ENCODE measurements at regions not wholly inside any gene's neighbourhood (a gene's known extent, or its start where the extent isn't known, plus 50 kb on each side); places are given as distances from the start of the nearest gene placed in this dataset.

DNA sequence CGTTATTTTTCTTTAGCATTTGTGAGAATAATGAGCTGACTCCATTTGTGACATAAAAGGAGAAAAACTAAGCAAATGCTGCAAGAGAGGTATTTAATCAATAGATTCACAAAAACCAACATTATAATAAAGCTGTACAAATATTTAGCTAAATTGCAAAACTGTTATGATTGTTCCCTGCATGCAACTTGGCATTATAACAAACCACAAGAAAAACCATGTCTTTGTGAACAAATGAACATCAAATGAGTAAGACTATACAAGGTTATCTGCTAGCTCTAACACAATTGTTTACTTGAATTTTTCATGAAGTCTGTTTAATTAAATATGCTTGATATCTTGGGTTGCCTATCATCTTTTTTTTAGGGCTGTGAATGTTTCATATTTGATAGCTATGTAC, 50.8 kb upstream of the PPP1R9A start:
- no peaks in the 10 kb centered on the region for H3K36me3 ChIP-seq (ENCODE audit: control insufficient read depth in 2 of 4, insufficient read depth in 4 of 4, low read length in 3 of 4)
- H2BK15ac ChIP-seq (ENCODE audit: low read length): no peak overlapping the region
- H3K79me1 ChIP-seq (ENCODE audit: low read depth, low read length): no peaks in the 10 kb centered on the region
- DNase-seq (ENCODE audit: low read depth in 1 of 2, low spot score in 2 of 2): no peak
- H4K5ac ChIP-seq (ENCODE audit: insufficient read length, low read depth, low read length): no peak overlapping the region
- H3K4me3 ChIP-seq (ENCODE audit: extremely low read depth in 1 of 4, insufficient read depth in 2 of 4, low read depth in 3 of 4, low read length in 4 of 4): no peak overlapping the region
- ChIA-PET CTCF (ENCODE audit: partially characterized antibody) (no interaction called here), POLR2A (ENCODE audit: partially characterized antibody) (no interaction called here)
- no peak overlapping the region for H3K23ac ChIP-seq (ENCODE audit: insufficient read length)
- no peaks in the 10 kb centered on the region for H3K27me3 ChIP-seq (replicated peaks in 1 of 4; ENCODE audit: control insufficient read depth in 3 of 4, extremely low read depth in 1 of 4, insufficient read depth in 3 of 4, low read length in 3 of 4)
- TF ChIP-seq, protein P1, sequence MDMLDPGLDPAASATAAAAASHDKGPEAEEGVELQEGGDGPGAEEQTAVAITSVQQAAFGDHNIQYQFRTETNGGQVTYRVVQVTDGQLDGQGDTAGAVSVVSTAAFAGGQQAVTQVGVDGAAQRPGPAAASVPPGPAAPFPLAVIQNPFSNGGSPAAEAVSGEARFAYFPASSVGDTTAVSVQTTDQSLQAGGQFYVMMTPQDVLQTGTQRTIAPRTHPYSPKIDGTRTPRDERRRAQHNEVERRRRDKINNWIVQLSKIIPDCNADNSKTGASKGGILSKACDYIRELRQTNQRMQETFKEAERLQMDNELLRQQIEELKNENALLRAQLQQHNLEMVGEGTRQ (IDR thresholded peaks at IDR 0.05; ENCODE audit: low read length): no peak
- TF ChIP-seq SRF (IDR thresholded peaks at IDR 0.05; ENCODE audit: low read depth, low read length) (no peak), SIX5 (IDR thresholded peaks at IDR 0.05; ENCODE audit: low read depth, low read length) (no peak), MAFK (IDR thresholded peaks at IDR 0.05; ENCODE audit: low read depth, low read length) (no peak), SP2 (IDR thresholded peaks at IDR 0.05; ENCODE audit: low read length) (no peak), SP1 (IDR thresholded peaks at IDR 0.05; ENCODE audit: low read depth, low read length) (no peak), CEBPB (IDR thresholded peaks at IDR 0.05; ENCODE audit: low read depth, low read length) (no peak)
- TF ChIP-seq, protein P2, sequence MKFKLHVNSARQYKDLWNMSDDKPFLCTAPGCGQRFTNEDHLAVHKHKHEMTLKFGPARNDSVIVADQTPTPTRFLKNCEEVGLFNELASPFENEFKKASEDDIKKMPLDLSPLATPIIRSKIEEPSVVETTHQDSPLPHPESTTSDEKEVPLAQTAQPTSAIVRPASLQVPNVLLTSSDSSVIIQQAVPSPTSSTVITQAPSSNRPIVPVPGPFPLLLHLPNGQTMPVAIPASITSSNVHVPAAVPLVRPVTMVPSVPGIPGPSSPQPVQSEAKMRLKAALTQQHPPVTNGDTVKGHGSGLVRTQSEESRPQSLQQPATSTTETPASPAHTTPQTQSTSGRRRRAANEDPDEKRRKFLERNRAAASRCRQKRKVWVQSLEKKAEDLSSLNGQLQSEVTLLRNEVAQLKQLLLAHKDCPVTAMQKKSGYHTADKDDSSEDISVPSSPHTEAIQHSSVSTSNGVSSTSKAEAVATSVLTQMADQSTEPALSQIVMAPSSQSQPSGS (IDR thresholded peaks at IDR 0.05; ENCODE audit: low read length): no peak
- TF ChIP-seq, protein P3, sequence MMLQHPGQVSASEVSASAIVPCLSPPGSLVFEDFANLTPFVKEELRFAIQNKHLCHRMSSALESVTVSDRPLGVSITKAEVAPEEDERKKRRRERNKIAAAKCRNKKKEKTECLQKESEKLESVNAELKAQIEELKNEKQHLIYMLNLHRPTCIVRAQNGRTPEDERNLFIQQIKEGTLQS (IDR thresholded peaks at IDR 0.05; ENCODE audit: insufficient read depth, low read depth, low read length): no peak
- no peak overlapping the region for H3K14ac ChIP-seq (ENCODE audit: insufficient read length)
- FAIRE-seq: no peak
- no peak overlapping the region for H2BK5ac ChIP-seq (ENCODE audit: low read depth, low read length)
- no peak overlapping the region for H3K56ac ChIP-seq (replicated peaks; ENCODE audit: insufficient read length, low read depth, low read length)
- H2BK12ac ChIP-seq (ENCODE audit: low read depth, low read length): no peak overlapping the region
- no peaks in the 10 kb centered on the region for H3K9me3 ChIP-seq (ENCODE audit: insufficient read depth in 2 of 2, low read depth in 1 of 2, low read length in 1 of 2)
- H3K27ac ChIP-seq (ENCODE audit: low read depth, low read length): no peak overlapping the region
- no peak overlapping the region for H2BK120ac ChIP-seq (replicated peaks; ENCODE audit: low read depth, low read length)
- H3K9ac ChIP-seq (replicated peaks in 1 of 4; ENCODE audit: extremely low read depth in 1 of 4, low read depth in 3 of 4, low read length in 3 of 4): no peak overlapping the region
- H3K18ac ChIP-seq (ENCODE audit: extremely low read depth, low read length): no peak overlapping the region
- no peak overlapping the region for H2AK5ac ChIP-seq (ENCODE audit: low read depth, low read length)
- no peak overlapping the region for H4K8ac ChIP-seq (ENCODE audit: extremely low read depth, insufficient read depth, low read length)
- no peak overlapping the region for H4K91ac ChIP-seq (replicated peaks; ENCODE audit: insufficient read length, low read length)
- no peaks in the 10 kb centered on the region for H3K4me1 ChIP-seq (replicated peaks in 1 of 4; ENCODE audit: control insufficient read depth in 3 of 4, insufficient read depth in 4 of 4, low read length in 3 of 4)
- no peak overlapping the region for H3K4me2 ChIP-seq (ENCODE audit: insufficient read depth in 1 of 2, low read depth in 2 of 2, low read length in 2 of 2)
- no peaks in the 10 kb centered on the region for H3K23me2 ChIP-seq (ENCODE audit: low read depth, low read length)
- H2BK20ac ChIP-seq (ENCODE audit: low read length): no peak overlapping the region
- WGBS, 2 experiments (ENCODE audit: extremely low coverage in 1 of 2, insufficient coverage in 1 of 2, insufficient read length in 1 of 2, insufficient replicate concordance in 2 of 2, low coverage in 1 of 2, low lambda C conversion rate in 2 of 2, missing lambda C conversion rate in 1 of 2): 88% methylated on average over 1 of the region's 1 CpG; no CpG with 5 or more reads in 1 of the 2 experiments
- no peak overlapping the region for H3K4ac ChIP-seq (replicated peaks; ENCODE audit: insufficient read length, low read depth, low read length)
- H2AFZ ChIP-seq (ENCODE audit: low read length): no peak overlapping the region
- no peaks in the 10 kb centered on the region for H4K20me1 ChIP-seq (replicated peaks in 1 of 2; ENCODE audit: control insufficient read depth in 1 of 2, insufficient read depth in 2 of 2, low read length in 2 of 2)
- no peaks in the 10 kb centered on the region for H3K79me2 ChIP-seq (ENCODE audit: control insufficient read depth in 1 of 2, insufficient read depth in 2 of 2, low read length in 2 of 2)

All from H1 (cell line).